Thymus (tissue), 11 donors: ENCODE measurements at regions not wholly inside any gene's neighbourhood (a gene's known extent, or its start where the extent isn't known, plus 50 kb on each side); places are given as distances from the start of the nearest gene placed in this dataset.

Source experiments
- DNase-seq, 9 donors: peaks; one replicate each; pipeline ENCODE4 v3.0.0-alpha.2; 2013; ENCODE audit warnings: low spot score in 9 of 9, low read depth in 6 of 9, missing footprints in 1 of 9
- H3K27ac ChIP-seq, 2 donors: one replicate each; pipeline ENCODE4 v1.5.1; 2013; ENCODE audit warnings: control low read depth in 1 of 2, low read depth in 1 of 2, low read length in 1 of 2, mild to moderate bottlenecking in 1 of 2, moderate library complexity in 1 of 2
- H3K27me3 ChIP-seq, 2 donors: one replicate each; pipeline ENCODE4 v1.5.1; 2013; ENCODE audit warnings: low read length in 1 of 2; ENCODE audit not compliant: control insufficient read depth in 2 of 2, insufficient read depth in 1 of 2
- H3K36me3 ChIP-seq, 2 donors: one replicate each; pipeline ENCODE4 v1.5.1; 2013; ENCODE audit warnings: low read length in 1 of 2, mild to moderate bottlenecking in 1 of 2, moderate library complexity in 1 of 2; ENCODE audit not compliant: control insufficient read depth in 2 of 2, insufficient read depth in 2 of 2
- H3K4me1 ChIP-seq, 2 donors: one replicate each; pipeline ENCODE4 v1.5.1; 2013; ENCODE audit warnings: low read length in 2 of 2; ENCODE audit not compliant: control insufficient read depth in 2 of 2, insufficient read depth in 2 of 2
- H3K4me3 ChIP-seq, 2 donors: one replicate each; pipeline ENCODE4 v1.5.1; 2013; ENCODE audit warnings: low read length in 2 of 2, control low read depth in 1 of 2, mild to moderate bottlenecking in 1 of 2
- H3K9me3 ChIP-seq, 2 donors: one replicate each; pipeline ENCODE4 v1.5.1; 2013; ENCODE audit warnings: low read length in 1 of 2, mild to moderate bottlenecking in 1 of 2; ENCODE audit not compliant: control insufficient read depth in 2 of 2, insufficient read depth in 1 of 2
- WGBS: extraction: QIAGEN DNeasy Blood & Tissue Kit; methylation state at CpG from one replicate; pipeline ENCODE4 v1.1.7; 2013; 5-methylcytosine and 5-hydroxymethylcytosine counted together
- donor health status: healthy.

DNA sequence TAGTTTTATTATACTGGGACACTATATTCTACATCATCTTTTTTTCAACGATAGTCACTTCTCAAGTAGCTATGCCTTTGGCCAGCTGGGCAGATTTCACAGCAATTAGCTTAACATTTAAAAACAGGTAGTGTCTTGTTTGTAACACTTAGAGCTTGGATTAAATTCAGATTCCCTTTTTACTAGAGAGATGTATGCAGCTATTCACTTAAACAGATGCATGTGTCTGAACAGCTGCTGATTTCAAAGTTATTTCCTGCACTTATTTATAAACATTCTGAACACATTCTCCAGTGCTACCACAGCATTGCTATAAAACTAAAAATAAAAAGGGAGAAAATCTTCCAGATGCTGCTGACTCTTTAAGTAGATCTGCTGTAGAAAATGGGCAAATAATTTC, 637.2 kb downstream of the POM121L12 start:
- Histone ChIP-seq H3K9me3 (peaks cover 0 to 4% of the 10 kb centered on the region in 2 donors), H3K4me1 (no peaks in the 10 kb centered on the region), H3K36me3 (no peaks in the 10 kb centered on the region), H3K27ac (no peak overlapping the region), H3K27me3 (no peaks in the 10 kb centered on the region), H3K4me3 (no peak overlapping the region)
- DNase-seq: no peak
- WGBS: 89% methylated on average over 1 of the region's 1 CpG

DNA sequence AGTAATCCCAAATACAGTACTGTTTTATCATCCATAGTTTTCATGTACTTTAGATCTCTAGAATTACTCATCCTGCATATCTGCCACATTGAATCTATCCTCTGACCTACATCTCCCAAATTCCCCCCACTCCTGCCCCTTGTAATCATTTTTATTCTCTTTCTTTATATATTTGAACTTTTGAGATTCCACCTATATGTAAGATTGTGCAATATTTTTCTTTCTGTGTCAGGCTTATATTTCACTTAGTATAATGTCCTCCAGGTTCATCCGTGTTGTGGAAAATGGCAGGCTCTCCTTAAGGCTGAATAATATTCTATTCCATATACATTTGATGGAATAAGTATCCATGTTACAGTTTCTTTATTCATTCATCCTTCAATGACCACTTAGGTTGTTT, 640.4 kb downstream of the POM121L12 start:
- no peaks in the 10 kb centered on the region for H3K36me3 ChIP-seq
- H3K4me3 ChIP-seq: no peak overlapping the region
- DNase-seq: no peak
- peaks cover 0 to 4% of the 10 kb centered on the region in 2 donors for H3K9me3 ChIP-seq
- H3K4me1 ChIP-seq: no peaks in the 10 kb centered on the region
- no peaks in the 10 kb centered on the region for H3K27me3 ChIP-seq
- 99% methylated on average over 1 of the region's 1 CpG for WGBS
- H3K27ac ChIP-seq: no peak overlapping the region

DNA sequence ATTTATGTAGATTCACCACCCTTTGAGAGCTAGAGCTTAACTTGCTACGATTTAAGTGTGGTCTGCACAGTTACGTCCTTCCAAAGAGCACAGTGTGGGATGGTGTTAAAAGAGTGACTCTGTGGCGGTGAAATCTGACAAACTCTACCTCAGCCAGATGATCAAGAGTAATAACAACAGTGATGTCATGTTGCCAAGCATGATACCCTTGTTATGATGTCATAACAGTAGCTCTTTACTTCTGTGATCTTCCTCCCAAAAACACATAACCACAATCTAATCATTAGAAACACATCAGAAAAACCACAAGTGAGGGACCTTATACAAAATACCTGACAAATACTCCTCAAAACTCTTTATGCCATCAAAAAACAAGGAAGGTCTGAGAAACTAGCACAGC, 649.3 kb downstream of the POM121L12 start:
- Histone ChIP-seq H3K9me3 (no peaks in the 10 kb centered on the region), H3K27me3 (no peaks in the 10 kb centered on the region), H3K4me1 (no peaks in the 10 kb centered on the region), H3K27ac (no peak overlapping the region), H3K4me3 (no peak overlapping the region), H3K36me3 (no peaks in the 10 kb centered on the region)
- DNase-seq: no peak
- WGBS: 94% methylated on average over 3 of the region's 3 CpGs

DNA sequence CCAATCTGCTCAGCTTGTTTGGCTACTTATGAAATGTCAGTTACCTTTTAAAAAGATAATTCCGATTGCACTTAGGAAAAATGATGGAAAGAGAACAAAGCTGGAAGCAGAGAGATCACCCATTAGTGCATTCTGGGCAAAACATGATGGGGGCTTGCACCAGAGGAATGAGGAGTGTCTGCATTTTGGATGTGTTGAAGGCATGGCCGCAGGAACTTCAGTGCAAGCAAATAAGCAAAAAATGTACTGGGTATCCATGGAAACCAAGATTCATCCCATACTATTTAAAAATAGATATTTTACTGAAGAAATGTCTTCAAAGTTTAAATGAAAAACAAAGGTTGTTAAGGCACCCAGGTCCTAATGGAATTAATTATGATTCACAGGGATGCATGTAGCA, 655.0 kb downstream of the POM121L12 start:
- H3K4me3 ChIP-seq: no peak overlapping the region
- no peak for DNase-seq
- no peaks in the 10 kb centered on the region for H3K4me1 ChIP-seq
- no peaks in the 10 kb centered on the region for H3K27me3 ChIP-seq
- H3K36me3 ChIP-seq: no peaks in the 10 kb centered on the region
- 94% methylated on average over 2 of the region's 2 CpGs for WGBS
- H3K9me3 ChIP-seq: peaks cover 0 to 1% of the 10 kb centered on the region in 2 donors
- no peak overlapping the region for H3K27ac ChIP-seq

DNA sequence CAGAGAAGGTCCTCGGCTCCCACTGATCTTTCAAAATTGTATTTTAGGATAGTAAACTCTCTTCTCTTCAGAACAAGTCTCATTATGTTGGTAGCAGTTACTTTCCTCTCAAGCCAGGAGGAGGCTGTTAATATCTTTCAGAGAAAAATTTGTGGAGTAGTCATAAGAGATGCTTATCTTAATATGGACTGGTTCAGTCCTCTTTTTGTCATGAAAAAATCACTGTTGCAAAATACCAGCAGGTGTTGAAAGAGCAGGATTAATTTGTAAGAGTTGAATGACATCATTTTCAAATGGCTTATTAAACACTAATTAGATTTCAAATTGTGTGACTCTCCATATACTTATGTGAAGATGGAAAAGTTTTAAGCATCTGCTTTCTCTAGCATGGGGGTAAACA, 662.5 kb downstream of the POM121L12 start:
- no peak overlapping the region for H3K4me3 ChIP-seq
- H3K4me1 ChIP-seq: no peaks in the 10 kb centered on the region
- 72% methylated on average over 1 of the region's 1 CpG for WGBS
- DNase-seq: no peak
- H3K27ac ChIP-seq: no peak overlapping the region
- H3K9me3 ChIP-seq: no peaks in the 10 kb centered on the region
- H3K27me3 ChIP-seq: no peaks in the 10 kb centered on the region
- H3K36me3 ChIP-seq: no peaks in the 10 kb centered on the region

DNA sequence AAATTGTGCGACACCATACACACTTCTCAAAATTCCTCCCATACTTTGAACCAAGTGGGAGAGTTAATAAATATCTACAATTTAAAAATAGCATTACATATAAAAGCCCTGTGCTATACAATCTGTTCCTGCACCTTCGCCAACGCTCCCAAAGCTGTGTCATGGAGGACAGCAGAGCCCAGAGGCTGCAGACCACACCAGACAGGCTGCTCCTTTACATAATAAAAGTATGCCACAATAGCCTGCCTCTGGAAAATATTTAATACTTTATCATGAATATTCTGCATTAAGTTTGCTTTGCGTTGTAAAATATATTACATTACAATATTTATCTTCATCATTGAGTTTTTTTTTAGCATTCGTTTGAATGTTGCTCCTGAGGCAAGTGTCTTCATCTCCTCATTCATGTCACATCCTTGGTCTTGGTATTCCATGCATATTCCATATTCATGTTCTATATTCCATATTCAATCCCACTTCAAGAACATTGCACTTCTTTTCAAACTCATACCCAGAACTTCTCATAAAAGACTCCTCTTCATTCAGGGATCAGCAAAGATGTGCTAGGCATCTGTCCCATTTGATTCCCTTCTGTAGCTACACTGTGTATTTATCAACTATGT, 663.9 kb downstream of the POM121L12 start:
- no peaks in the 10 kb centered on the region for H3K4me1 ChIP-seq
- no peaks in the 10 kb centered on the region for H3K9me3 ChIP-seq
- H3K27me3 ChIP-seq: no peaks in the 10 kb centered on the region
- no peak overlapping the region for H3K27ac ChIP-seq
- DNase-seq: no peak
- no peaks in the 10 kb centered on the region for H3K36me3 ChIP-seq
- WGBS: 96% methylated on average over 5 of the region's 5 CpGs
- H3K4me3 ChIP-seq: no peak overlapping the region

DNA sequence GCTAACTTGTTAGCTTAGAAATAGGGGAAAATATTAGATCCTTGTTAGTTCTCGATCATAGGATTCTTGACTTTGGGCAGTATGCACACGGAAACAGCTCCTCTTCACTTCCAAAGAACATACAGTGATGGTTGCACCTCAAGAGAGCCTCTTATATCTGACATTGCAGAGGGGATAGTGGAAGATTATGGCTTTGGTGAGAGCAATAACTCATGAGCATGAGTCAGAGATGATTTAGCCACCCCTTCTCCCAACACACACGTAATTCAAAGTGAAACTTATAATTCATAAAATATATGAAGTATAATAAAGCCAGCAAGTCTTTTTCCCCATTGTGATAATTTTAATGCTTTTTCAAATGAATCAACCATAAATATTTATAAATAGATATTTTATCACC, 683.7 kb downstream of the POM121L12 start:
- H3K4me1 ChIP-seq: no peaks in the 10 kb centered on the region
- WGBS: 90% methylated on average over 3 of the region's 3 CpGs

DNA sequence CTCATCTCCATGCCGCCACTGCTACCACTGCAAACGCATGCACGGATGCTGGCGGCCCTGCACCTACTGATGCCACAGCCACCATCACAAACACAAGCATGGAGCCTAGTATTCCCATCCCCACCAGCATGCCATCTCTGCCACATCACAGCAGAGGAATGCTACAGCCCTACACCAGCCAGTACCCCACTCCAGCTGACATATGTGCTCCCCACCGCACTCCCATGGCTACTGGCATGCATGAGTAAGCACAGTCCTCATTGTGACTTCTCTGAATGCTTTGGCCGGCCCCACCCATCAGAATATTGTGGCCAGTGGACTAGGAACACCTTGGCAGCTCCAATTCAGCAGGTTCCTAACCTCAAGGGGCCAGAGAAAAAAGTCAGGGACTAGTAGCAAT, 705.5 kb downstream of the POM121L12 start:
- no peak for DNase-seq
- H3K36me3 ChIP-seq: no peaks in the 10 kb centered on the region
- no peak overlapping the region for H3K27ac ChIP-seq
- no peak overlapping the region for H3K4me3 ChIP-seq
- H3K9me3 ChIP-seq: peaks cover 2 to 12% of the 10 kb centered on the region in 2 donors
- no peaks in the 10 kb centered on the region for H3K4me1 ChIP-seq
- WGBS: 91% methylated on average over 6 of the region's 6 CpGs
- no peaks in the 10 kb centered on the region for H3K27me3 ChIP-seq

More for the DNA sequence above, 683.7 kb downstream of the POM121L12 start:
- no peak overlapping the region for H3K4me3 ChIP-seq
- H3K36me3 ChIP-seq: no peaks in the 10 kb centered on the region
- no peak overlapping the region for H3K27ac ChIP-seq
- no peaks in the 10 kb centered on the region for H3K9me3 ChIP-seq
- DNase-seq: no peak
- H3K27me3 ChIP-seq: no peaks in the 10 kb centered on the region

DNA sequence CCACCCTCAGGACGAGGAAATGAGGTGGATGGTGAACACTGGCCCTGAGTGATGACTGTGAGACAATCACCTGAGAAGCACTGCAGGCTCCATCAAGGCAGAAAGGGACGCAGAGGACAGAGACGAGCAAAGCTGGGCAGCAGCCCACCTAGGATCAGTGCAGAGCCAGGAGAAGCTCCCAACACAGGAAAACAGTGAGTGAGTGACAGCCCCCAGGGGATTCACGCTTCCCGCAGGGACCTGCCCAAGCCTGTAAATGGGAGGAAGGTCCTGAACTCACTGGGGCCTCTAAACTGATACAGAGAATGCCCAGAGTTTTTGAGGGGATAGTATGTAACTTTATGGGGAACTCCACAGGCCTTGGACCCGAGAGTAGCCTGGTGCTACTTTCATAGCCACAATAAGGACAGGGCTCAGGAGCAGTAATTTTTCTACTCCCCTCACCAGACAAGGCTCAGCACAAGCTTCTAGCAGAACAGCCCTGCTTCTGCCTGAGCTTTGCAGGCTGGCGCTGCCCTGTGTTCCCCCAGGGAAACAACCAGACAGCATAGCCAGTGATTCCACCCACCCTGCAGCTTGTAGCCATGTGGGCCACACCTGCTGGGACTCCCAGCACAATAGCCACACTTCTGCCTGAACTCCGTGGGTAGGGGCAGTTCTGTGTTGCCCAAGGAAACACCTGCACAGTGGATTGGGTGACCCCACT, 708.4 kb downstream of the POM121L12 start:
- H3K4me1 ChIP-seq: no peaks in the 10 kb centered on the region
- H3K4me3 ChIP-seq: no peak overlapping the region
- H3K36me3 ChIP-seq: no peaks in the 10 kb centered on the region
- 78% methylated on average over 8 of the region's 8 CpGs for WGBS
- no peaks in the 10 kb centered on the region for H3K27me3 ChIP-seq
- peaks cover 2 to 12% of the 10 kb centered on the region in 2 donors for H3K9me3 ChIP-seq
- H3K27ac ChIP-seq: no peak overlapping the region
- no peak for DNase-seq
